Thoracic aorta (tissue), 2 donors: ENCODE measurements at regions not wholly inside any gene's neighbourhood (a gene's known extent, or its start where the extent isn't known, plus 50 kb on each side); places are given as distances from the start of the nearest gene placed in this dataset.

Source experiments
- ATAC-seq: fragments of 150-250 bp; one replicate; pipeline ENCODE4 v1.8.0; 2017; ENCODE audit warnings: low read depth; ENCODE audit not compliant: insufficient number of reproducible peaks, low FRiP score
- DNase-seq: peaks from one replicate; pipeline ENCODE4 v3.0.0-alpha.2; 2020; ENCODE audit warnings: low spot score
- H3K27ac ChIP-seq, 2 donors: fragments of 200-600 bp; sonication (generic); 1 replicate in 1 of 2; 2 replicates in 1 of 2; pipeline ENCODE4 v1.5.1; 2016; ENCODE audit warnings: mild to moderate bottlenecking in 2 of 2, moderate library complexity in 2 of 2
- H3K27me3 ChIP-seq: fragments of 200-600 bp; sonication (generic); replicated peaks from 2 replicates; pipeline ENCODE4 v1.6.0; 2016; ENCODE audit warnings: mild to moderate bottlenecking; ENCODE audit not compliant: insufficient read depth
- H3K36me3 ChIP-seq: fragments of 200-600 bp; sonication (generic); one replicate; pipeline ENCODE4 v1.5.1; 2016
- H3K4me1 ChIP-seq, 2 donors: fragments of 200-600 bp; sonication (generic); 1 replicate in 1 of 2; 2 replicates in 1 of 2; pipeline versions ENCODE4 v1.5.1 to v1.6.0; 2016; ENCODE audit warnings: low read depth in 2 of 2, mild to moderate bottlenecking in 1 of 2; ENCODE audit not compliant: control insufficient read depth in 1 of 2
- H3K4me3 ChIP-seq: fragments of 200-600 bp; sonication (generic); 2 replicates; pipeline ENCODE4 v1.5.1; 2016; ENCODE audit warnings: mild to moderate bottlenecking
- H3K9me3 ChIP-seq: fragments of 200-600 bp; sonication (generic); 2 replicates; pipeline ENCODE4 v1.5.1; 2016
- TF ChIP-seq, protein P1 (sequence below): fragments of 200-600 bp; sonication (generic); IDR thresholded peaks from one replicate; pipeline ENCODE4 v1.5.1; 2019; ENCODE audit warnings: antibody characterized with exemption

DNA sequence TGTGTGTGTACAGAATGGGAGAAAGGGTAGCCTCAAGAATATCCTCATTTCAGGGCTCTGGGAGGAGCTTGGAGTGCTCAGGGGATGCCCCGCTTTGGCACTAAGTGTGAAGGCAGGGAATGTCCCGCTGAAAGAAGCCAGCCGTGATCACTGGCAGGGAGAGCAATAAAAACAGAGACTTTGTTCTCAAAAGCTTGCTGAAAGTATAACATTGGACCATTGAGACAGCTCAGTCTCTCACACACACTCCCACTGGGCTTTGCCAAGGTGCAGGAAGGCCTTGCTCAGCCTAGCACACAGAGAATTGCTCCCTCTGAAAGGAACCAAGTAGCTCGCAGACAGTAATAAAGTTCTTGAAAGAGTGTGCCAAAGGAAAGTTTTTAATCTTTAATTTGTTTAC, 143.8 kb upstream of the SLITRK2 start:
- Histone ChIP-seq H3K4me1 (no peaks in the 10 kb centered on the region), H3K27me3 (no peaks in the 10 kb centered on the region), H3K27ac (no peak overlapping the region), H3K4me3 (no peak overlapping the region), H3K36me3 (no peaks in the 10 kb centered on the region), H3K9me3 (no peaks in the 10 kb centered on the region)
- no peak for DNase-seq
- TF ChIP-seq, protein P1, sequence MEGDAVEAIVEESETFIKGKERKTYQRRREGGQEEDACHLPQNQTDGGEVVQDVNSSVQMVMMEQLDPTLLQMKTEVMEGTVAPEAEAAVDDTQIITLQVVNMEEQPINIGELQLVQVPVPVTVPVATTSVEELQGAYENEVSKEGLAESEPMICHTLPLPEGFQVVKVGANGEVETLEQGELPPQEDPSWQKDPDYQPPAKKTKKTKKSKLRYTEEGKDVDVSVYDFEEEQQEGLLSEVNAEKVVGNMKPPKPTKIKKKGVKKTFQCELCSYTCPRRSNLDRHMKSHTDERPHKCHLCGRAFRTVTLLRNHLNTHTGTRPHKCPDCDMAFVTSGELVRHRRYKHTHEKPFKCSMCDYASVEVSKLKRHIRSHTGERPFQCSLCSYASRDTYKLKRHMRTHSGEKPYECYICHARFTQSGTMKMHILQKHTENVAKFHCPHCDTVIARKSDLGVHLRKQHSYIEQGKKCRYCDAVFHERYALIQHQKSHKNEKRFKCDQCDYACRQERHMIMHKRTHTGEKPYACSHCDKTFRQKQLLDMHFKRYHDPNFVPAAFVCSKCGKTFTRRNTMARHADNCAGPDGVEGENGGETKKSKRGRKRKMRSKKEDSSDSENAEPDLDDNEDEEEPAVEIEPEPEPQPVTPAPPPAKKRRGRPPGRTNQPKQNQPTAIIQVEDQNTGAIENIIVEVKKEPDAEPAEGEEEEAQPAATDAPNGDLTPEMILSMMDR: no peak
- no peak for ATAC-seq

DNA sequence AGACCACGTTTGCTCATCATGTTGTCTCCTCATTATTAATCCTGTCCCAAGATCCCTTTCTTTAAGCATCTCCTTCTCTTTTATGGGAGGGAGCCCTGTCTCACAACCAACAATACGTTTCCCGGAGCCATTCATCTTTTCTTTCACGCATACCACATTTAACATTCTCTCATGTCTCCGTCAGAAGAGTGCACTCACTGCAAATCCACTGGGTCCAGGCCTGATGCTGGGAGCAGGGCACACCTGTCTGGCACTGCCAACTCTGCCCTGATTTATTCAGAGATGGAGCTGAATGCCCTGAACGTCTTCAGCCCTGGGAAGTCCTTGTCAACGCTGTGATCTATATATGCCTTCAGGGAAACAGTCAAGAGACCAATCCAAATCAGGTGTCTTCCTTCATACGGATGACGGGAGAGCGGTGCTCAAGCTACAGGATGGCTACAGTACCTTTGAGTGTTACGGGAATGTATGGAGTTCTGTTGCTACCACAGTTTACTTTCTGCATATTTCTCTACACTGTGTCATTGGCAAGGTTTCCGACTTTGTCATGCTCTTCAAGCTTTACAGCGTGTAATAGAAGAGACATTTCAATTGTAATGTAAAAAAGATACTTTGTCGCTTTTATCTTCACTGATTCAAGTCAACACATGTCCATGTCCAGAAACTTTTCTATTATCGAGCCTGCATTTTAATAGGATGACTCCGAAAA, 140.4 kb upstream of the SLITRK2 start:
- Histone ChIP-seq H3K9me3 (no peaks in the 10 kb centered on the region), H3K4me3 (no peak overlapping the region), H3K27me3 (no peaks in the 10 kb centered on the region), H3K27ac (no peak overlapping the region), H3K4me1 (no peaks in the 10 kb centered on the region), H3K36me3 (no peaks in the 10 kb centered on the region)
- TF ChIP-seq, protein P1: no peak
- DNase-seq (no peak), ATAC-seq (no peak)

DNA sequence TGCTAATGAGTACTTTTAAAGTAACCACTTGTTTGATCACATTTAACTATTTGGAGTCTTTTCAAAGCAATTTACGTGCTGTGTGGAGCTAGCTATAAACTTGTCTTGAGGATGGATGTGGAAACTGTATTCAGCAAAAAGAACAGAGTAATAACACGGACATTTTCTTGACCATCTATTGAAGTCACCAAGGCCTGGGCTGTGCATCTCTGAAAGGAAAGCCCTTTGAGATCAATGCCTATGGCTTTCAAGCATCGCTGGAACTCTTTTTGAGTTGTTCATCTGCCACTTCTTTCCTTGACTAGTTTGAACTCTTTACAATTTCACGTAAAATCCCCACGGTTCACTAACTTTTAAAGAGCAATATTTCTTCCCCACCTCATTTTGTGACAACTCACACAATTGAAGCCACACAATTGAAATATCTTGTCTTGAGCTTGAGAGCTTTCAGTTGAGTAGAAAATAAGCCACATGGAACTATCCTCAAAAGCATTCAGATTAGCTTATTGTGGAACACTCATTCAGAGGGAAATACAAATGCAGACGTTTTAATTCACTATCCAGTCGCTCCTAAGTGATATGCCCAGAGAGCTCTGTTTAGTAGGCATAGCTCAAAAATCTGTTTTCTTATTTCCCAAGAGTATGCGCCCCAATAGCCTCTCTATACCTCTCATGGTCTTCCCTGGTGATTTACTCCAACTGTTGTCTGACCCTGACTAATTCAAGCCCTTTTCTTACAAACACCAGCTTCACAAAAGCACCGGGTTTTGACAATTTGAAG, 134.9 kb upstream of the SLITRK2 start:
- Histone ChIP-seq H3K36me3 (no peaks in the 10 kb centered on the region), H3K27me3 (no peaks in the 10 kb centered on the region), H3K9me3 (no peaks in the 10 kb centered on the region), H3K4me1 (no peaks in the 10 kb centered on the region), H3K27ac (no peak overlapping the region), H3K4me3 (no peak overlapping the region)
- no peak for DNase-seq
- no peak for ATAC-seq
- TF ChIP-seq, protein P1: no peak

DNA sequence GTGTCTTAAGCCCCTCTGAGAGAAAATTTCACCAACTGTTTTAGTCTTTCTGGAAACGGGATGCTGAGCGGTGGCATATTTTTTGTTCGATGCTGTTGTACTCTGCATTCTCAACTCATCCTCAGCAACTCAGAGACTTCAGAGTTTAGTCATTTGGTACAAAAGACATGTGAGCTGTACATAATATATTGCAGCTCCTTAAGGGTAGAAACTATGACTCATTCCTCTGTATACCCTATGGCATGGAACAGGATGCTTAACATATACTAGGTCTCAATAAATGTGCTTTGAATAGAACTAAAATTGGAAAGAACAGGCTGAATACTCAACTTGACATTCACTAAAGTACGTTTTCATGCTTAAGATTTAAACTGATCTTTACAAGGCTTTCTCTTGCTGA, 130.5 kb upstream of the SLITRK2 start:
- Histone ChIP-seq H3K4me3 (no peak overlapping the region), H3K36me3 (no peaks in the 10 kb centered on the region), H3K9me3 (no peaks in the 10 kb centered on the region), H3K27ac (no peak overlapping the region), H3K4me1 (no peaks in the 10 kb centered on the region), H3K27me3 (no peaks in the 10 kb centered on the region)
- no peak for DNase-seq
- ATAC-seq: no peak
- TF ChIP-seq, protein P1: no peak

DNA sequence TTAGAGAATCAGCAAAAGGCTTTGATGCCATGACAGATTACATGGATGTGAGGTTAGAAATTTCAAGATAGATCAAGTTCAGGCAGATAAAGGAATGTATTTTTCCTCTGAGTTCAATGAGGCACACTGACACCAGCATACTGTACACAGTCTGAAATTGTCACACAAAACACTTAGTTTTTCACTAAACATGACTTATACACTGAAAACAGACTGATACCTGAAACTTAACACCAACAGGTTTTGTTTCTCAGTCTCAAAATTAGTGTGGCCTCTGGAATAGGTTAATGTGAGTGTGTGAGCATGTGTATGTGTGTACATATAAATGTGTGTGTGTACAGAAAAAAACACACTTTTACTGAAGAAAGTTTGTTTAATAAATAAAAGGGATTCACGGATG, 129.9 kb upstream of the SLITRK2 start:
- DNase-seq (no peak), ATAC-seq (no peak)
- Histone ChIP-seq H3K36me3 (no peaks in the 10 kb centered on the region), H3K27ac (no peak overlapping the region), H3K4me1 (no peaks in the 10 kb centered on the region), H3K4me3 (no peak overlapping the region), H3K9me3 (no peaks in the 10 kb centered on the region), H3K27me3 (no peaks in the 10 kb centered on the region)
- TF ChIP-seq, protein P1: no peak
